GM18909 (cell line): ENCODE measurements at regions not wholly inside any gene's neighbourhood (a gene's known extent, or its start where the extent isn't known, plus 50 kb on each side); places are given as distances from the start of the nearest gene placed in this dataset.
A peak's percentile ranks its signal among the peaks of the same experiment; 100 is the strongest.
"Not testable (repeated sequence)": the region's sequence is repeated elsewhere in the genome, so short reads cannot be mapped to it uniquely, and the experiment has no call there.

Experiments
- ATAC-seq: cut with Tn5 transposase; IDR thresholded peaks from one replicate; pipeline ENCODE4 v1.9.1; 2021; ENCODE audit warnings: mild to moderate bottlenecking; ENCODE audit not compliant: unreplicated experiment, poor library complexity

- ATAC-seq, result peak; percentile 65
These were observed 126.7 kb downstream of the SLC25A46 start for GRCh38 chr5:110865400-110866094.

- no peak for ATAC-seq
These were observed 131.1 kb downstream of the SLC25A46 start for GRCh38 chr5:110869927-110870326.

- no peak for ATAC-seq
These were observed 133.4 kb downstream of the SLC25A46 start for GRCh38 chr5:110872200-110872599.

GRCh38 chr5:110872963-110873362 lies 134.2 kb downstream of the SLC25A46 start:
- ATAC-seq, result no peak

- ATAC-seq, result no peak
These were observed 135.1 kb downstream of the SLC25A46 start for GRCh38 chr5:110873773-110874437.

- not testable (repeated sequence) for ATAC-seq
These were observed 136.3 kb downstream of the SLC25A46 start for GRCh38 chr5:110875115-110875514.

GRCh38 chr5:110878115-110878514 lies 139.3 kb downstream of the SLC25A46 start:
- no peak for ATAC-seq

- no peak for ATAC-seq
These were observed 140.9 kb downstream of the SLC25A46 start for GRCh38 chr5:110879675-110880074.

GRCh38 chr5:110880413-110880812 lies 141.6 kb downstream of the SLC25A46 start:
- ATAC-seq, result no peak

- no peak for ATAC-seq
These were observed 145.2 kb downstream of the SLC25A46 start for GRCh38 chr5:110884005-110884404.

GRCh38 chr5:110887170-110887569 lies 148.4 kb downstream of the SLC25A46 start:
- ATAC-seq, result not testable (repeated sequence)

GRCh38 chr5:110893854-110894483 lies 155.2 kb downstream of the SLC25A46 start:
- not testable (repeated sequence) for ATAC-seq

GRCh38 chr5:110894805-110895204 lies 156.0 kb downstream of the SLC25A46 start:
- no peak for ATAC-seq

- ATAC-seq, result no peak
These were observed 158.1 kb downstream of the SLC25A46 start for GRCh38 chr5:110896901-110897300.

- peak; percentile 78 for ATAC-seq
These were observed 161.0 kb downstream of the SLC25A46 start for GRCh38 chr5:110899566-110900412.

- no peak for ATAC-seq
These were observed 162.0 kb downstream of the SLC25A46 start for GRCh38 chr5:110900829-110901228.

GRCh38 chr5:110903966-110904365 lies 165.2 kb downstream of the SLC25A46 start:
- no peak for ATAC-seq

- ATAC-seq, result no peak
These were observed 162.7 kb upstream of the TSLP start for GRCh38 chr5:110908848-110909247.

GRCh38 chr5:110909415-110909814 lies 162.1 kb upstream of the TSLP start:
- no peak for ATAC-seq

GRCh38 chr5:110909950-110910349 lies 161.6 kb upstream of the TSLP start:
- ATAC-seq, result no peak

GRCh38 chr5:110913221-110913620 lies 158.3 kb upstream of the TSLP start:
- ATAC-seq, result no peak
